ENCODE measurements at regions not wholly inside any gene's neighbourhood (a gene's known extent, or its start where the extent isn't known, plus 50 kb on each side); places are given as distances from the start of the nearest gene placed in this dataset.
A peak's percentile ranks its signal among the peaks of the same experiment; 100 is the strongest.

GRCh38 chr11:70854201-70854600 lies 398.2 kb downstream of the SHANK2 start:
- no peaks in the 10 kb centered on the region for H3K36me3 ChIP-seq
- H3K27ac ChIP-seq: no peak overlapping the region
- ATAC-seq (no peak), DNase-seq (no peak)
- no peaks in the 10 kb centered on the region for H3K9me3 ChIP-seq
- H3K27me3 ChIP-seq: no peaks in the 10 kb centered on the region
- no peaks in the 10 kb centered on the region for H3K4me1 ChIP-seq
- no peak overlapping the region for H3K4me3 ChIP-seq
- intact Hi-C loops (cut with DNase I): no loop called here
- TF ChIP-seq CTCF (IDR thresholded peaks at IDR 0.05) (no peak), POLR2A (IDR thresholded peaks at IDR 0.05) (no peak)
- 73% methylated on average over 1 of the region's 3 CpGs for WGBS (ENCODE audit: insufficient coverage, low coverage, low lambda C conversion rate, missing lambda C conversion rate)

GRCh38 chr11:70854901-70855556 lies 397.3 kb downstream of the SHANK2 start:
- H3K27me3 ChIP-seq: no peaks in the 10 kb centered on the region
- intact Hi-C loops (cut with DNase I): no loop called here
- TF ChIP-seq POLR2A (IDR thresholded peaks at IDR 0.05) (no peak), CTCF (IDR thresholded peaks at IDR 0.05) (no peak)
- H3K36me3 ChIP-seq: no peaks in the 10 kb centered on the region
- H3K9me3 ChIP-seq: no peaks in the 10 kb centered on the region
- DNase-seq (no peak), ATAC-seq (peak in 2 of 4 donors; percentile 22 to 38)
- WGBS (ENCODE audit: insufficient coverage, low coverage, low lambda C conversion rate, missing lambda C conversion rate): 50% methylated on average over 5 of the region's 6 CpGs
- H3K4me1 ChIP-seq: no peaks in the 10 kb centered on the region
- no peak overlapping the region for H3K27ac ChIP-seq
- H3K4me3 ChIP-seq: no peak overlapping the region

- no peak overlapping the region for H3K27ac ChIP-seq
- H3K4me1 ChIP-seq: no peaks in the 10 kb centered on the region
- no peaks in the 10 kb centered on the region for H3K9me3 ChIP-seq
- DNase-seq (no peak), ATAC-seq (no peak)
- H3K4me3 ChIP-seq: no peak overlapping the region
- 36% methylated on average over 2 of the region's 3 CpGs for WGBS (ENCODE audit: insufficient coverage, low coverage, low lambda C conversion rate, missing lambda C conversion rate)
- H3K27me3 ChIP-seq: no peaks in the 10 kb centered on the region
- H3K36me3 ChIP-seq: no peaks in the 10 kb centered on the region
- no peak for TF ChIP-seq CTCF (IDR thresholded peaks at IDR 0.05)
- no peak for TF ChIP-seq POLR2A (IDR thresholded peaks at IDR 0.05)
- intact Hi-C loops (cut with DNase I): no loop called here
Measured at GRCh38 chr11:70857894-70858293, 394.5 kb downstream of the SHANK2 start.

GRCh38 chr11:70859180-70859579 lies 393.2 kb downstream of the SHANK2 start:
- Histone ChIP-seq H3K9me3 (no peaks in the 10 kb centered on the region), H3K4me3 (no peak overlapping the region), H3K36me3 (no peaks in the 10 kb centered on the region), H3K27ac (no peak overlapping the region), H3K27me3 (no peaks in the 10 kb centered on the region), H3K4me1 (no peaks in the 10 kb centered on the region)
- intact Hi-C loops (cut with DNase I): no loop called here
- ATAC-seq: no peak
- DNase-seq: no peak
- TF ChIP-seq POLR2A (IDR thresholded peaks at IDR 0.05): no peak
- 93% methylated on average over 4 of the region's 4 CpGs for WGBS (ENCODE audit: insufficient coverage, low coverage, low lambda C conversion rate, missing lambda C conversion rate)

- ATAC-seq (no peak), DNase-seq (no peak)
- TF ChIP-seq POLR2A (IDR thresholded peaks at IDR 0.05) (no peak), CTCF (IDR thresholded peaks at IDR 0.05) (no peak)
- no peak overlapping the region for H3K4me3 ChIP-seq
- no peaks in the 10 kb centered on the region for H3K4me1 ChIP-seq
- intact Hi-C loops (cut with DNase I): no loop called here
- 74% methylated on average over 3 of the region's 7 CpGs for WGBS (ENCODE audit: insufficient coverage, low coverage, low lambda C conversion rate, missing lambda C conversion rate)
- H3K36me3 ChIP-seq: no peaks in the 10 kb centered on the region
- no peak overlapping the region for H3K27ac ChIP-seq
- H3K27me3 ChIP-seq: no peaks in the 10 kb centered on the region
- no peaks in the 10 kb centered on the region for H3K9me3 ChIP-seq
Measured at GRCh38 chr11:70860888-70861287, 391.5 kb downstream of the SHANK2 start.
